Liver (tissue), 8 donors: ENCODE measurements at regions not wholly inside any gene's neighbourhood (a gene's known extent, or its start where the extent isn't known, plus 50 kb on each side); places are given as distances from the start of the nearest gene placed in this dataset.
A peak's percentile ranks its signal among the peaks of the same experiment; 100 is the strongest.

Experiments
- DNase-seq: peaks from one replicate; pipeline ENCODE4 v3.0.0-alpha.2; 2017; ENCODE audit warnings: low spot score
- H3K27ac ChIP-seq, 2 donors: one replicate each; pipeline ENCODE4 v1.7.0; 2013; ENCODE audit warnings: inconsistent platforms in 2 of 2, low read length in 2 of 2, control low read depth in 1 of 2, low read depth in 1 of 2, mild to moderate bottlenecking in 1 of 2
- H3K27me3 ChIP-seq, 4 donors: one replicate each; pipeline versions ENCODE4 v1.6.1 to v1.7.0; 2013; ENCODE audit warnings: low read length in 3 of 4, inconsistent platforms in 1 of 4, mild to moderate bottlenecking in 1 of 4, moderate library complexity in 1 of 4; ENCODE audit not compliant: control insufficient read depth in 4 of 4, insufficient read depth in 4 of 4
- H3K36me3 ChIP-seq, 4 donors: one replicate each; pipeline versions ENCODE4 v1.6.1 to v1.7.0; 2013; ENCODE audit warnings: low read length in 3 of 4, mild to moderate bottlenecking in 3 of 4, low read depth in 1 of 4, moderate library complexity in 1 of 4; ENCODE audit not compliant: control insufficient read depth in 4 of 4, insufficient read depth in 3 of 4
- H3K4me1 ChIP-seq, 4 donors: one replicate each; pipeline versions ENCODE4 v1.6.1 to v1.7.0; 2013; ENCODE audit warnings: low read length in 3 of 4, mild to moderate bottlenecking in 3 of 4, moderate library complexity in 1 of 4; ENCODE audit not compliant: control insufficient read depth in 4 of 4, insufficient read depth in 4 of 4
- H3K4me3 ChIP-seq, 3 donors: one replicate each; pipeline versions ENCODE4 v1.6.1 to v1.7.0; 2013; ENCODE audit warnings: low read length in 3 of 3, control low read depth in 1 of 3, low read depth in 1 of 3, mild to moderate bottlenecking in 1 of 3
- H3K9ac ChIP-seq, 2 donors: one replicate each; pipeline ENCODE4 v1.7.0; 2013; ENCODE audit warnings: low read length in 2 of 2, mild to moderate bottlenecking in 2 of 2, moderate library complexity in 2 of 2, control low read depth in 1 of 2, low read depth in 1 of 2
- H3K9me3 ChIP-seq, 4 donors: one replicate each; pipeline versions ENCODE4 v1.6.1 to v1.7.0; 2013; ENCODE audit warnings: low read length in 3 of 4; ENCODE audit not compliant: control insufficient read depth in 4 of 4
- ATF3 ChIP-seq: IDR thresholded peaks from 2 replicates; pipeline ENCODE4 v1.6.1; 2016; ENCODE audit warnings: antibody characterized with exemption
- CTCF ChIP-seq: fragments of 150-350 bp; IDR thresholded peaks from 2 replicates; pipeline ENCODE4 v1.5.1; 2017; ENCODE audit warnings: improper control_type of control experiment, low read depth, low read length; ENCODE audit not compliant: missing input control
- EGR1 ChIP-seq, 2 donors: IDR thresholded peaks; 2 replicates each; pipeline ENCODE4 v1.6.1; 2016 to 2018; ENCODE audit warnings: antibody characterized with exemption in 2 of 2, low read depth in 2 of 2
- FOXA1 ChIP-seq: IDR thresholded peaks from 2 replicates; pipeline ENCODE4 v1.6.1; 2016; ENCODE audit warnings: antibody characterized with exemption
- FOXA2 ChIP-seq: IDR thresholded peaks from 2 replicates; pipeline ENCODE4 v1.6.1; 2016; ENCODE audit warnings: antibody characterized with exemption
- GABPA ChIP-seq, 2 donors: IDR thresholded peaks in 1 of 2; conservative IDR thresholded peaks in 1 of 2; 2 replicates each; pipeline ENCODE4 v1.6.1; 2016; ENCODE audit warnings: antibody characterized with exemption in 2 of 2, mild to moderate bottlenecking in 1 of 2, moderate library complexity in 1 of 2
- HNF4A ChIP-seq, 2 donors: conservative IDR thresholded peaks; 2 replicates each; pipeline ENCODE4 v1.6.1; 2016; ENCODE audit warnings: antibody characterized with exemption in 2 of 2, mild to moderate bottlenecking in 2 of 2
- HNF4G ChIP-seq: IDR thresholded peaks from 2 replicates; pipeline ENCODE4 v1.6.1; 2016; ENCODE audit warnings: antibody characterized with exemption
- JUND ChIP-seq, 2 donors: IDR thresholded peaks; 2 replicates each; pipeline ENCODE4 v1.6.1; 2016; ENCODE audit warnings: antibody characterized with exemption in 2 of 2
- NR2F2 ChIP-seq: IDR thresholded peaks from 2 replicates; pipeline ENCODE4 v1.6.1; 2016; ENCODE audit warnings: antibody characterized with exemption
- RAD21 ChIP-seq, 2 donors: IDR thresholded peaks; 2 replicates each; pipeline ENCODE4 v1.6.1; 2016; ENCODE audit warnings: antibody characterized with exemption in 2 of 2, mild to moderate bottlenecking in 2 of 2
- REST ChIP-seq: IDR thresholded peaks from 2 replicates; pipeline ENCODE4 v1.6.1; 2016; ENCODE audit warnings: antibody characterized with exemption, mild to moderate bottlenecking
- RXRA ChIP-seq, 2 donors: IDR thresholded peaks; 2 replicates each; pipeline ENCODE4 v1.6.1; 2017 to 2018; ENCODE audit warnings: antibody characterized with exemption in 2 of 2, mild to moderate bottlenecking in 1 of 2
- SP1 ChIP-seq: IDR thresholded peaks from 2 replicates; pipeline ENCODE4 v1.6.1; 2018; ENCODE audit warnings: antibody characterized with exemption, mild to moderate bottlenecking
- TAF1 ChIP-seq: conservative IDR thresholded peaks from 2 replicates; pipeline ENCODE4 v1.6.1; 2016; ENCODE audit warnings: antibody characterized with exemption, mild to moderate bottlenecking
- YY1 ChIP-seq: IDR thresholded peaks from 2 replicates; pipeline ENCODE4 v1.6.1; 2016; ENCODE audit warnings: antibody characterized with exemption, mild to moderate bottlenecking
- WGBS: extraction: QIAGEN DNeasy Blood & Tissue Kit; methylation state at CpG from one replicate; pipeline ENCODE4 v1.1.7; 2013; 5-methylcytosine and 5-hydroxymethylcytosine counted together
- donor health status: healthy.
- donor health status: healthy.
- donor health status: healthy.
- donor health status: healthy.
- donor health status: healthy.

- TF ChIP-seq REST: no peak
- no peak for TF ChIP-seq EGR1 (IDR thresholded peaks at IDR 0.05; ENCODE audit: low read depth in 2 of 2)
- no peak for TF ChIP-seq GABPA (IDR thresholded peaks at IDR 0.05 in 1 of 2, conservative IDR thresholded peaks at IDR 0.05 in 1 of 2)
- TF ChIP-seq JUND (IDR thresholded peaks at IDR 0.05): no peak
- TF ChIP-seq HNF4G: peak; percentile 44
- TF ChIP-seq SP1: no peak
- peak; percentile 34 for TF ChIP-seq NR2F2
These were observed 67.3 kb upstream of the UPP2 start (continued) for GRCh38 chr2:158034198-158034866.

GRCh38 chr2:158031371-158031770 is 70.3 kb upstream of the UPP2 start:
- no peak for DNase-seq
- no peak overlapping the region for H3K4me3 ChIP-seq
- TF ChIP-seq SP1 (no peak), FOXA1 (no peak), RXRA (IDR thresholded peaks at IDR 0.05) (no peak), RAD21 (IDR thresholded peaks at IDR 0.05) (no peak), ATF3 (no peak), YY1 (no peak), CTCF (no peak), REST (no peak), HNF4A (conservative IDR thresholded peaks at IDR 0.05) (no peak), EGR1 (IDR thresholded peaks at IDR 0.05; ENCODE audit: low read depth in 2 of 2) (no peak), GABPA (IDR thresholded peaks at IDR 0.05 in 1 of 2, conservative IDR thresholded peaks at IDR 0.05 in 1 of 2) (no peak), NR2F2 (no peak), FOXA2 (no peak), HNF4G (no peak), TAF1 (no peak)
- no peaks in the 10 kb centered on the region for H3K9me3 ChIP-seq
- 87% methylated on average over 4 of the region's 4 CpGs for WGBS
- H3K36me3 ChIP-seq: no peaks in the 10 kb centered on the region
- no peak overlapping the region for H3K27ac ChIP-seq
- no peak overlapping the region for H3K9ac ChIP-seq
- H3K4me1 ChIP-seq: peaks cover 0 to 18% (median 13%) of the 10 kb centered on the region in 4 donors
- no peaks in the 10 kb centered on the region for H3K27me3 ChIP-seq
